GM12878 (cell line): ENCODE measurements at regions not wholly inside any gene's neighbourhood (a gene's known extent, or its start where the extent isn't known, plus 50 kb on each side); places are given as distances from the start of the nearest gene placed in this dataset.

Experiments used
- ATAC-seq: fragments of 200-7000 bp; cut with Tn5 transposase; 3 replicates; pipeline ENCODE4 v1.9.1; 2020; ENCODE audit warnings: mild to moderate bottlenecking, moderate library complexity
- BruUV-seq: library from RNA; stranded (reverse); fragments of 400-500 nt; replicated peaks from 2 replicates; lab custom pipeline; 2021; lab: Mats Ljungman, UMichigan
- CTCF ChIA-PET: fragments of 300-600 bp; sonication (Branson Sonifier 250); formaldehyde crosslinking; extraction: SDS; loops from one replicate; lab custom pipeline; 2021; ENCODE audit warnings: inconsistent platforms; lab: Yijun Ruan, JAX
- POLR2A ChIA-PET: fragments of 350-600 bp; formaldehyde crosslinking; extraction: SDS; loops from one replicate; lab custom pipeline; 2021; ENCODE audit warnings: inconsistent platforms; lab: Charles Lee
- RAD21 ChIA-PET: fragments of 300-600 bp; sonication (Branson Sonifier 250); formaldehyde crosslinking; loops from one replicate; lab custom pipeline; 2023; ENCODE audit warnings: antibody characterized with exemption; ENCODE audit not compliant: unreplicated experiment; lab: Charles Lee
- SMC1A ChIA-PET: fragments of 300-600 bp; sonication (Branson Sonifier 250); formaldehyde crosslinking; loops from one replicate; lab custom pipeline; 2023; ENCODE audit not compliant: unreplicated experiment, uncharacterized antibody; lab: Charles Lee
- DNase-seq: peaks from one replicate; pipeline ENCODE4 v3.0.0-alpha.2; 2011; ENCODE audit warnings: low read depth, low spot score
- FAIRE-seq: peaks from 3 replicates; lab custom pipeline; 2011; peaks lifted over from hg19 to GRCh38; lab: Jason Lieb, UNC
- H2AFZ ChIP-seq: 2 replicates; pipeline ENCODE4 v1.6.0; 2011; ENCODE audit warnings: low read depth, low read length, control low read depth; ENCODE audit not compliant: control insufficient read depth
- H3K27ac ChIP-seq: 2 replicates; pipeline ENCODE4 v1.5.1; 2011; ENCODE audit warnings: control low read depth; ENCODE audit not compliant: control insufficient read depth, insufficient read depth
- H3K27me3 ChIP-seq, 2 experiments: replicated peaks in 1 of 2; 2 replicates each; pipeline versions ENCODE4 v1.6.0 to v1.6.1; 2011; ENCODE audit warnings: low read length in 1 of 2; ENCODE audit not compliant: control insufficient read depth in 2 of 2, insufficient read depth in 2 of 2
- H3K36me3 ChIP-seq, 2 experiments: 2 replicates each; pipeline ENCODE4 v1.5.1; 2011; ENCODE audit warnings: low read length in 1 of 2; ENCODE audit not compliant: control insufficient read depth in 2 of 2, insufficient read depth in 2 of 2
- H3K4me1 ChIP-seq: 2 replicates; pipeline ENCODE4 v1.6.1; 2011; ENCODE audit warnings: mild to moderate bottlenecking, low read length, moderate library complexity, mixed read lengths; ENCODE audit not compliant: control insufficient read depth, insufficient read depth
- H3K4me2 ChIP-seq: 2 replicates; pipeline ENCODE4 v1.6.0; 2011; ENCODE audit warnings: control low read depth; ENCODE audit not compliant: control insufficient read depth, insufficient read depth
- H3K4me3 ChIP-seq: fragments of 200-600 bp; sonication (generic); 2 replicates; pipeline ENCODE4 v1.5.1; 2016
- H3K79me2 ChIP-seq: 2 replicates; pipeline ENCODE4 v1.6.0; 2011; ENCODE audit warnings: low read length; ENCODE audit not compliant: control insufficient read depth, insufficient read depth
- H3K9ac ChIP-seq: 2 replicates; pipeline ENCODE4 v1.8.0; 2011; ENCODE audit warnings: low read length, control low read depth, mixed read lengths; ENCODE audit not compliant: control insufficient read depth, insufficient read depth
- H3K9me3 ChIP-seq: replicated peaks from 3 replicates; pipeline ENCODE4 v1.5.1; 2011; ENCODE audit warnings: mild to moderate bottlenecking, low read length; ENCODE audit not compliant: control insufficient read depth, insufficient read depth
- H4K20me1 ChIP-seq: 2 replicates; pipeline ENCODE4 v1.6.0; 2011; ENCODE audit not compliant: control insufficient read depth, insufficient read depth
- BRCA1 ChIP-seq: IDR thresholded peaks from 2 replicates; pipeline ENCODE4 v1.6.1; 2011; ENCODE audit warnings: low read depth, low read length, improper control_type of control experiment
- CTCF ChIP-seq, 3 experiments: IDR thresholded peaks in 2 of 3; conservative IDR thresholded peaks in 1 of 3; 2 replicates each; pipeline ENCODE4 v1.5.1; 2011; ENCODE audit warnings: low read depth in 3 of 3, low read length in 3 of 3, mild to moderate bottlenecking in 3 of 3, control low read depth in 2 of 3, moderate library complexity in 2 of 3, inconsistent platforms in 1 of 3, mixed read lengths in 1 of 3; ENCODE audit not compliant: control insufficient read depth in 2 of 3, insufficient read depth in 1 of 3; ENCODE audit errors: extremely low read depth in 1 of 3
- CUX1 ChIP-seq: IDR thresholded peaks from 2 replicates; pipeline ENCODE4 v1.6.1; 2012; ENCODE audit warnings: improper control_type of control experiment, low read depth, low read length; ENCODE audit not compliant: insufficient replicate concordance
- DPF2 ChIP-seq: fragments of 450-650 bp; IDR thresholded peaks from 2 replicates; pipeline ENCODE4 v1.6.1; 2017; ENCODE audit warnings: mild to moderate bottlenecking
- FOXK2 ChIP-seq: fragments of 450-650 bp; IDR thresholded peaks from 2 replicates; pipeline ENCODE4 v1.6.1; 2017; ENCODE audit warnings: mild to moderate bottlenecking, moderate library complexity
- KAT2A ChIP-seq: conservative IDR thresholded peaks from 2 replicates; pipeline ENCODE4 v1.6.1; 2011; ENCODE audit warnings: low read depth, low read length; ENCODE audit not compliant: control insufficient read depth
- NR2F1 ChIP-seq: fragments of 450-650 bp; conservative IDR thresholded peaks from 2 replicates; pipeline ENCODE4 v1.6.1; 2017; ENCODE audit warnings: mild to moderate bottlenecking
- PRDM15 ChIP-seq: fragments of 450-650 bp; formaldehyde crosslinking; IDR thresholded peaks from 2 replicates; pipeline ENCODE4 v1.4.0; 2020; ENCODE audit warnings: mild to moderate bottlenecking, moderate library complexity
- RAD21 ChIP-seq: IDR thresholded peaks from 2 replicates; pipeline ENCODE4 v1.6.1; 2011; ENCODE audit warnings: mild to moderate bottlenecking, low read depth, low read length, moderate library complexity; ENCODE audit not compliant: insufficient read depth
- SKIL ChIP-seq: fragments of 450-650 bp; IDR thresholded peaks from 2 replicates; pipeline ENCODE4 v1.6.1; 2017; ENCODE audit warnings: mild to moderate bottlenecking, low read depth, inconsistent platforms; ENCODE audit not compliant: poor library complexity, severe bottlenecking
- SP1 ChIP-seq: IDR thresholded peaks from one replicate; pipeline ENCODE4 v1.6.1; 2011; ENCODE audit warnings: low read depth, low read length
- ZNF207 ChIP-seq: fragments of 450-650 bp; IDR thresholded peaks from 2 replicates; pipeline ENCODE4 v1.6.1; 2014; ENCODE audit warnings: antibody characterized with exemption, mild to moderate bottlenecking, borderline replicate concordance
- WGBS: methylation state at CpG from one replicate; pipeline ENCODE4 v1.1.6; 2016; ENCODE audit warnings: low lambda C conversion rate; ENCODE audit not compliant: insufficient replicate concordance, insufficient coverage; ENCODE audit errors: missing lambda C conversion rate; 5-methylcytosine and 5-hydroxymethylcytosine counted together
- in situ Hi-C: fragments of 300-500 bp; cut with MboI; formaldehyde crosslinking; loops from 9 replicates; pipeline ENCODE4 v1.14.3; 2018; ENCODE audit warnings: mixed read lengths
- intact Hi-C: fragments of 100-400 bp; cut with micrococcal nuclease; formaldehyde crosslinking; loops from one replicate; pipeline ENCODE4 v1.14.2; 2022; ENCODE audit not compliant: unreplicated experiment

GRCh38 chr13:76732367-76732766, 153.8 kb downstream of the KCTD12 start:
- no peak for FAIRE-seq
- TF ChIP-seq BRCA1 = no peak
- no peak for TF ChIP-seq ZNF207
- no peak for TF ChIP-seq CUX1
- TF ChIP-seq SKIL = no peak
- TF ChIP-seq DPF2 = no peak
- no peak for TF ChIP-seq RAD21
- no peak for TF ChIP-seq KAT2A
- no peak for TF ChIP-seq SP1
- TF ChIP-seq NR2F1 = no peak
- no peak for TF ChIP-seq CTCF (IDR thresholded peaks at IDR 0.05 in 2 of 3, conservative IDR thresholded peaks at IDR 0.05 in 1 of 3; ENCODE audit: control insufficient read depth in 2 of 3, extremely low read depth in 1 of 3, insufficient read depth in 1 of 3, low read depth in 3 of 3, low read length in 3 of 3)
- no peak for TF ChIP-seq PRDM15
- TF ChIP-seq FOXK2 = no peak

More at GRCh38 chr13:76732367-76732766, 153.8 kb downstream of the KCTD12 start:
- Histone ChIP-seq H3K79me2 (no peaks in the 10 kb centered on the region), H3K27me3 (no peaks in the 10 kb centered on the region), H3K27ac (no peak overlapping the region), H3K4me3 (no peak overlapping the region), H3K9ac (no peak overlapping the region), H4K20me1 (no peaks in the 10 kb centered on the region), H3K4me1 (no peaks in the 10 kb centered on the region), H3K36me3 (no peaks in the 10 kb centered on the region), H2AFZ (no peak overlapping the region), H3K9me3 (no peaks in the 10 kb centered on the region), H3K4me2 (no peak overlapping the region)
- intact Hi-C loops = loop anchor here (2.0 kb wide), 1 partner anchor 34 kb away; no protein-coding TSS in a partner anchor
- CTCF ChIA-PET = interaction anchor here (1.0 kb wide), 1 partner anchor 24 kb away, joined by 3 read pairs; no protein-coding TSS in a partner anchor
- no peak for ATAC-seq
- 31% methylated on average over 2 of the region's 2 CpGs for WGBS
- POLR2A ChIA-PET = no interaction called here
- DNase-seq = no peak
- RAD21 ChIA-PET = no interaction called here
- SMC1A ChIA-PET = no interaction called here
- BruUV-seq = no TSS peak
- in situ Hi-C loops = no loop called here
